ENCODE measurements at regions not wholly inside any gene's neighbourhood (a gene's known extent, or its start where the extent isn't known, plus 50 kb on each side); places are given as distances from the start of the nearest gene placed in this dataset.

GRCh38 chr4:136009258-136009832 is 1522.9 kb downstream of the PCDH18 start:
- H3K4me1 ChIP-seq (ENCODE audit: insufficient read depth), result no peaks in the 10 kb centered on the region
- no peaks in the 10 kb centered on the region for H3K36me3 ChIP-seq (ENCODE audit: insufficient read depth)
- DNase-seq (ENCODE audit: extremely low spot score), result no peak
- 93% methylated on average over 6 of the region's 6 CpGs for WGBS
- H3K27ac ChIP-seq (ENCODE audit: low read depth), result no peak overlapping the region
- no peak overlapping the region for H3K4me3 ChIP-seq (ENCODE audit: low read depth, low read length)

GRCh38 chr4:136007991-136008390 is 1524.3 kb downstream of the PCDH18 start:
- no peak for DNase-seq (ENCODE audit: extremely low spot score)
- H3K36me3 ChIP-seq (ENCODE audit: insufficient read depth), result no peaks in the 10 kb centered on the region
- WGBS, result 69% methylated on average over 4 of the region's 4 CpGs

GRCh38 chr4:136002316-136002715 is 1530.0 kb downstream of the PCDH18 start:
- no peak for DNase-seq (ENCODE audit: extremely low spot score)
- no peaks in the 10 kb centered on the region for H3K36me3 ChIP-seq (ENCODE audit: insufficient read depth)
- H3K4me3 ChIP-seq (ENCODE audit: low read depth, low read length), result no peak overlapping the region
- 98% methylated on average over 1 of the region's 1 CpG for WGBS
- H3K4me1 ChIP-seq (ENCODE audit: insufficient read depth), result no peaks in the 10 kb centered on the region
- no peak overlapping the region for H3K27ac ChIP-seq (ENCODE audit: low read depth)

More at GRCh38 chr4:136007991-136008390, 1524.3 kb downstream of the PCDH18 start:
- Histone ChIP-seq H3K27ac (ENCODE audit: low read depth) (no peak overlapping the region), H3K4me1 (ENCODE audit: insufficient read depth) (no peaks in the 10 kb centered on the region), H3K4me3 (ENCODE audit: low read depth, low read length) (no peak overlapping the region)

- H3K27ac ChIP-seq (ENCODE audit: low read depth), result no peak overlapping the region
- DNase-seq (ENCODE audit: extremely low spot score), result no peak
- H3K36me3 ChIP-seq (ENCODE audit: insufficient read depth), result no peaks in the 10 kb centered on the region
- 80% methylated on average over 2 of the region's 2 CpGs for WGBS
- no peaks in the 10 kb centered on the region for H3K4me1 ChIP-seq (ENCODE audit: insufficient read depth)
- H3K4me3 ChIP-seq (ENCODE audit: low read depth, low read length), result no peak overlapping the region
Measured at GRCh38 chr4:136001791-136002190, 1530.5 kb downstream of the PCDH18 start.

GRCh38 chr4:136000246-136000645 is 1532.0 kb downstream of the PCDH18 start:
- Histone ChIP-seq H3K4me3 (ENCODE audit: low read depth, low read length) (no peak overlapping the region), H3K27ac (ENCODE audit: low read depth) (no peak overlapping the region), H3K36me3 (ENCODE audit: insufficient read depth) (no peaks in the 10 kb centered on the region), H3K4me1 (ENCODE audit: insufficient read depth) (no peaks in the 10 kb centered on the region)
- no peak for DNase-seq (ENCODE audit: extremely low spot score)
- WGBS, result 48% methylated on average over 1 of the region's 1 CpG

GRCh38 chr4:135994360-135994759 is 1537.9 kb downstream of the PCDH18 start:
- Histone ChIP-seq H3K4me3 (ENCODE audit: low read depth, low read length) (no peak overlapping the region), H3K4me1 (ENCODE audit: insufficient read depth) (no peaks in the 10 kb centered on the region), H3K36me3 (ENCODE audit: insufficient read depth) (no peaks in the 10 kb centered on the region), H3K27ac (ENCODE audit: low read depth) (no peak overlapping the region)
- 97% methylated on average over 7 of the region's 7 CpGs for WGBS
- DNase-seq (ENCODE audit: extremely low spot score), result no peak

GRCh38 chr4:135976860-135977259 is 1555.4 kb downstream of the PCDH18 start:
- no peaks in the 10 kb centered on the region for H3K36me3 ChIP-seq (ENCODE audit: insufficient read depth)
- no peak for DNase-seq (ENCODE audit: extremely low spot score)
- no peaks in the 10 kb centered on the region for H3K4me1 ChIP-seq (ENCODE audit: insufficient read depth)
- no peak overlapping the region for H3K27ac ChIP-seq (ENCODE audit: low read depth)
- H3K4me3 ChIP-seq (ENCODE audit: low read depth, low read length), result no peak overlapping the region

- no peak for DNase-seq (ENCODE audit: extremely low spot score)
- WGBS, result 98% methylated on average over 1 of the region's 1 CpG
- no peaks in the 10 kb centered on the region for H3K36me3 ChIP-seq (ENCODE audit: insufficient read depth)
- no peaks in the 10 kb centered on the region for H3K4me1 ChIP-seq (ENCODE audit: insufficient read depth)
- H3K27ac ChIP-seq (ENCODE audit: low read depth), result no peak overlapping the region
- H3K4me3 ChIP-seq (ENCODE audit: low read depth, low read length), result no peak overlapping the region
Measured at GRCh38 chr4:135966936-135967335, 1565.4 kb downstream of the PCDH18 start.

- 52% methylated on average over 1 of the region's 1 CpG for WGBS
- Histone ChIP-seq H3K36me3 (ENCODE audit: insufficient read depth) (no peaks in the 10 kb centered on the region), H3K4me3 (ENCODE audit: low read depth, low read length) (no peak overlapping the region), H3K4me1 (ENCODE audit: insufficient read depth) (no peaks in the 10 kb centered on the region), H3K27ac (ENCODE audit: low read depth) (no peak overlapping the region)
- no peak for DNase-seq (ENCODE audit: extremely low spot score)
Measured at GRCh38 chr4:135963009-135963408, 1569.3 kb downstream of the PCDH18 start.

- Histone ChIP-seq H3K27ac (ENCODE audit: low read depth) (no peak overlapping the region), H3K36me3 (ENCODE audit: insufficient read depth) (no peaks in the 10 kb centered on the region), H3K4me1 (ENCODE audit: insufficient read depth) (no peaks in the 10 kb centered on the region), H3K4me3 (ENCODE audit: low read depth, low read length) (no peak overlapping the region)
- DNase-seq (ENCODE audit: extremely low spot score), result no peak
- whole genome bisulfite sequencing, result 82% methylated on average over 3 of the region's 3 CpGs
Measured at GRCh38 chr4:135949931-135950330, 1582.4 kb downstream of the PCDH18 start.

GRCh38 chr4:135948797-135949196 is 1583.5 kb downstream of the PCDH18 start:
- Histone ChIP-seq H3K4me3 (ENCODE audit: low read depth, low read length) (no peak overlapping the region), H3K4me1 (ENCODE audit: insufficient read depth) (no peaks in the 10 kb centered on the region), H3K36me3 (ENCODE audit: insufficient read depth) (no peaks in the 10 kb centered on the region), H3K27ac (ENCODE audit: low read depth) (no peak overlapping the region)
- DNase-seq (ENCODE audit: extremely low spot score), result no peak
- 84% methylated on average over 1 of the region's 1 CpG for WGBS

GRCh38 chr4:135941671-135942070 is 1590.6 kb downstream of the PCDH18 start:
- WGBS, result 97% methylated on average over 2 of the region's 2 CpGs
- DNase-seq (ENCODE audit: extremely low spot score), result no peak

GRCh38 chr4:135934026-135934425 is 1598.3 kb downstream of the PCDH18 start:
- no peaks in the 10 kb centered on the region for H3K36me3 ChIP-seq (ENCODE audit: insufficient read depth)
- H3K4me3 ChIP-seq (ENCODE audit: low read depth, low read length), result no peak overlapping the region
- WGBS, result 19% methylated on average over 1 of the region's 1 CpG
- no peak for DNase-seq (ENCODE audit: extremely low spot score)
- H3K27ac ChIP-seq (ENCODE audit: low read depth), result no peak overlapping the region
- no peaks in the 10 kb centered on the region for H3K4me1 ChIP-seq (ENCODE audit: insufficient read depth)

More at GRCh38 chr4:135941671-135942070, 1590.6 kb downstream of the PCDH18 start:
- Histone ChIP-seq H3K4me1 (ENCODE audit: insufficient read depth) (no peaks in the 10 kb centered on the region), H3K4me3 (ENCODE audit: low read depth, low read length) (no peak overlapping the region), H3K27ac (ENCODE audit: low read depth) (no peak overlapping the region), H3K36me3 (ENCODE audit: insufficient read depth) (no peaks in the 10 kb centered on the region)

GRCh38 chr4:135927651-135928050 is 1604.6 kb downstream of the PCDH18 start:
- H3K27ac ChIP-seq (ENCODE audit: low read depth), result no peak overlapping the region
- H3K36me3 ChIP-seq (ENCODE audit: insufficient read depth), result no peaks in the 10 kb centered on the region
- no peak overlapping the region for H3K4me3 ChIP-seq (ENCODE audit: low read depth, low read length)
- no peaks in the 10 kb centered on the region for H3K4me1 ChIP-seq (ENCODE audit: insufficient read depth)
- DNase-seq (ENCODE audit: extremely low spot score), result no peak

- H3K27ac ChIP-seq (ENCODE audit: low read depth), result no peak overlapping the region
- no peak for DNase-seq (ENCODE audit: extremely low spot score)
Measured at GRCh38 chr4:135921081-135921480, 1611.2 kb downstream of the PCDH18 start.

More at GRCh38 chr4:135921081-135921480, 1611.2 kb downstream of the PCDH18 start:
- Histone ChIP-seq H3K36me3 (ENCODE audit: insufficient read depth) (no peaks in the 10 kb centered on the region), H3K4me1 (ENCODE audit: insufficient read depth) (no peaks in the 10 kb centered on the region), H3K4me3 (ENCODE audit: low read depth, low read length) (no peak overlapping the region)
